ENCODE measurements at regions not wholly inside any gene's neighbourhood (a gene's known extent, or its start where the extent isn't known, plus 50 kb on each side); places are given as distances from the start of the nearest gene placed in this dataset.
"Not testable (repeated sequence)": the region's sequence is repeated elsewhere in the genome, so short reads cannot be mapped to it uniquely, and the experiment has no call there.

DNA sequence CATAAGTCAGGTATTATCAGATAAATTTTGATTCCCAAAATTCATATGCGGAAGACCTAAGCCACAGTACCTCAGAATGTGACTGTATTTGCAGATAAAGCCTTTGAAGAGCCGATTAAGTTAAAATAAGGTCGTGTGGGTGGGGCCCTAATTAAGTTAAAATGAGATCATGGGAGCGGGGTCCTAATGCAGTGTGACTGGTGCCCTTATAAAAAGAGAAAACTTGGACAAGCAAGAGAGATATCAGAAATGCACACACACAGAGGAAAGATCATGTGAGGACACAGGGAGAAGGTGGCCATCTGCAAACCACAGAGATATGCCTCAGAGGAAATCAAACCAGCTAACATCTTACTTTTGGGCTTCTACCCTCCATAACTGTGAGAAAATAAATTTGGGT lies 236.1 kb downstream of the FBXO8 start:
- no peak overlapping the region for H3K4me3 ChIP-seq (ENCODE audit: control insufficient read depth, low read depth, low read length)
- no peak for DNase-seq (ENCODE audit: low read depth)
- TF ChIP-seq, protein P1, sequence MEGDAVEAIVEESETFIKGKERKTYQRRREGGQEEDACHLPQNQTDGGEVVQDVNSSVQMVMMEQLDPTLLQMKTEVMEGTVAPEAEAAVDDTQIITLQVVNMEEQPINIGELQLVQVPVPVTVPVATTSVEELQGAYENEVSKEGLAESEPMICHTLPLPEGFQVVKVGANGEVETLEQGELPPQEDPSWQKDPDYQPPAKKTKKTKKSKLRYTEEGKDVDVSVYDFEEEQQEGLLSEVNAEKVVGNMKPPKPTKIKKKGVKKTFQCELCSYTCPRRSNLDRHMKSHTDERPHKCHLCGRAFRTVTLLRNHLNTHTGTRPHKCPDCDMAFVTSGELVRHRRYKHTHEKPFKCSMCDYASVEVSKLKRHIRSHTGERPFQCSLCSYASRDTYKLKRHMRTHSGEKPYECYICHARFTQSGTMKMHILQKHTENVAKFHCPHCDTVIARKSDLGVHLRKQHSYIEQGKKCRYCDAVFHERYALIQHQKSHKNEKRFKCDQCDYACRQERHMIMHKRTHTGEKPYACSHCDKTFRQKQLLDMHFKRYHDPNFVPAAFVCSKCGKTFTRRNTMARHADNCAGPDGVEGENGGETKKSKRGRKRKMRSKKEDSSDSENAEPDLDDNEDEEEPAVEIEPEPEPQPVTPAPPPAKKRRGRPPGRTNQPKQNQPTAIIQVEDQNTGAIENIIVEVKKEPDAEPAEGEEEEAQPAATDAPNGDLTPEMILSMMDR (conservative IDR thresholded peaks at IDR 0.05; ENCODE audit: control insufficient read depth, insufficient read depth, low read depth, low read length), result no peak

DNA sequence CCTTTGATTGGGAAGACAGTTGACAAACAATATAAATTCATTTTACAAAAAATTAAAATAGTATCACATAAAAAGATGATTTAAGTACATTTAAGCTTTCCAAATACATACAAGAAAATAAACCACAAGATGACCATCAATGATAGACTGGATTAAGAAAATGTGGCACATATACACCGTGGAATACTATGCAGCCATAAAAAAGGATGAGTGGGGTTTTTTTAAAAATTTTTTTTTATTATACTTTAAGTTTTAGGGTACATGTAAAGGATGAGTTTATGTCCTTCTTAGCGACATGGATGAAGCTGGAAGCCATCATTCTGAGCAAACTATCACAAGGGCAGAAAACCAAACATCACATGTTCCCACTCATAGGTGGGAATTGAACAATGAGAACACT lies 237.6 kb downstream of the FBXO8 start:
- not testable (repeated sequence) for H3K4me3 ChIP-seq (ENCODE audit: control insufficient read depth, low read depth, low read length); DNase-seq (ENCODE audit: low read depth)

DNA sequence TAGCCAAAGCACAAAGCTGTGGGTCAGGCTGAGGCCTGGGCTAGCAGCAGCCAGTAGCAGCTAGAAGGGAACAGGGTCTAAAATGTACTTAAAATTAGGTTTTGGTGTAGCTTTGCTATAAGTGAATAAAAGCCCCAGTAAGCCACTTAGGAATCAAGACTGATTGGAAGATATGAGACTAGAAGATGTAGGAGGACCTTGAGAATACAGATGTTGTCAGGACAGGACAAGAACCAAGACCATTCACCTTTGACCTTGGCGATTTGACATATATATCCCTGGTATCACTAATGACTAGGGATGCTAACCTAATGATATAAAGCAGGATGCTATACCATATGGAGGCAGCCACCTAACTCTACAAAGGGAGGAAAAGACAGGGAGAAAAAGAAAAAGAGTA lies 238.1 kb downstream of the FBXO8 start:
- H3K4me3 ChIP-seq (ENCODE audit: control insufficient read depth, low read depth, low read length), result no peak overlapping the region
- TF ChIP-seq, protein P1 (conservative IDR thresholded peaks at IDR 0.05; ENCODE audit: control insufficient read depth, insufficient read depth, low read depth, low read length), result no peak
- no peak for DNase-seq (ENCODE audit: low read depth)

DNA sequence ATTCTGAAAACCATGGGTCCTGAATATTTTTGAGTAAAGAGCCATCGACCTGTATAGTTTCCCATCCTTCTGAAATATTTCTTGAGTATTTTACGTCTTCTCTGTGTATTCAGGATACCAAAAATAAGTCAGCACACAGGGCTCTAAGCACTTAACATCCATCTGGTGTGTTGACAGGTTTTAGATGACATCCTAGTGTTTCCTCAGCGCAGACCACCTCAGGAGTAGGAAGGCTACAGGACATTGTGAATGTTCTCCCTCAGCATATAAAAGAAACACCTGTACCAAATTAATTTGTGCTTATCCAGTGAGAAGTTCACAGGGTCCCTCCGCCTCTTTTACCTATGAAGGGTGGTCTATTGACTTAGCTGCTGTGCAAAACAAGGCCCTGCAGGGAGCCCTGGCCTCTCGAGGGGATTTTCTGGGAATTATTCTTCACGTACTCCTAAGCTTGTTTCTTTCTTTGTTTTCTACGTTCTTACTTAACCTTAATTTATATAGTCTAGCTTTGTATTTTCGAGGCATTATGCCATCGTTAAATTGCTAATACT lies 241.8 kb downstream of the FBXO8 start:
- DNase-seq (ENCODE audit: low read depth), result no peak
- TF ChIP-seq, protein P1 (conservative IDR thresholded peaks at IDR 0.05; ENCODE audit: control insufficient read depth, insufficient read depth, low read depth, low read length), result no peak
- no peak overlapping the region for H3K4me3 ChIP-seq (ENCODE audit: control insufficient read depth, low read depth, low read length)

DNA sequence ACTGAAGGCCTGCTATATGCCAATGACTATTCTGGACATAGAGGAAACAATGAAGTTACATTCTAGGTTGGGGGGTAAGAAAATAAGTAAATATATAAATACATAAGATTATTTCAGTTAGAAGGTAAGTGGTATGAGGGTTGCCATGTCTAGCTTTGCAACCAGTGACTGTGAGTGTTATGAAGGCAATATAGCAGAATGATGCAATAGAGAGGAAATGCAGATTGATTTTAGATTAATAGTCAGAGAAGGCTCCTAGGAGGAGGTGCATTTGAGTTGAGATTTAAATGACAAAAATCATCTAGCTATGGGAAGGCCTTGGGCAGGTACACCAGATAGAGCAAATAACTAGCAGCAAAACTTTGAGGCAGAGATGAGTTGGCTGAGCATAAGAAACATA lies 243.2 kb downstream of the FBXO8 start:
- H3K4me3 ChIP-seq (ENCODE audit: control insufficient read depth, low read depth, low read length), result no peak overlapping the region
- no peak for DNase-seq (ENCODE audit: low read depth)
- TF ChIP-seq, protein P1 (conservative IDR thresholded peaks at IDR 0.05; ENCODE audit: control insufficient read depth, insufficient read depth, low read depth, low read length), result no peak

DNA sequence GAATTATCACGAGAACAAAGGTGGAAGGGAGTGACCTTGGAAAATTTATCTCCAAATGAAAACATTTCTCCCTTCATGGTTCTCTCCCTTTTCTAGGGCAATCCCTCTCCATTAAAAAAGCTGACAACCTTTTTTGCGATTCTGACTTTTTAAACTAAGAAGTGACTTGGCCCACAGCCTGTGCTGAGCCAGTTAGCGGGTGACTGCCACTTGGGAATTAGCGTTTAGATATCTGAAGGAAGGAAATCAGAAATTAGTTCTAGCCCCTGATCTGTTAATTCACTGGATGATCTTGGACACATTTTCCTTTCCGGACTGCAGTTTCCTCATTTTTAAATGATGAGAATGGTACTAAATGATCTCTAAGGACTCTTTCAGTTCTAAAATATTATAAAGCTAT lies 245.0 kb downstream of the FBXO8 start:
- no peak overlapping the region for H3K4me3 ChIP-seq (ENCODE audit: control insufficient read depth, low read depth, low read length)

DNA sequence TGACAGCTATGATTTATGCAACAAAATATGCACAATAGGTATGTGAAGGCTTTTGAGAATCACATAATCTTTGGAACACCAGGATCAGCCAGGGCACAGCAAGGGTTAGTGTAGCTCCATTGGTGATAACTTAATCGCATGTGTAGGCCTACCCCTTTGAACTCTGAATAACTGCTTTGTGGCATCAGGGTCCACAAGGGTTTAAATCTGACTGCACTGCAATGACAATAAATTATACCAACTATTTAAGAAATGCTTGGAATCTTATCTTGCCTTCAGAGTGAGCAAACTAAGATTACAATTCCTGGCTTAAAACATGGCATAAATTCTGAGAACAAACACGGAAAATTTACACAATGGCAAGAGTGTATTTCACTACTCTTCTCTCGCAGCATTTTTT lies 245.8 kb downstream of the FBXO8 start:
- no peak overlapping the region for H3K4me3 ChIP-seq (ENCODE audit: control insufficient read depth, low read depth, low read length)
- TF ChIP-seq, protein P1 (conservative IDR thresholded peaks at IDR 0.05; ENCODE audit: control insufficient read depth, insufficient read depth, low read depth, low read length), result no peak
- no peak for DNase-seq (ENCODE audit: low read depth)

More for the DNA sequence above, 245.0 kb downstream of the FBXO8 start:
- TF ChIP-seq, protein P1 (conservative IDR thresholded peaks at IDR 0.05; ENCODE audit: control insufficient read depth, insufficient read depth, low read depth, low read length), result no peak
- DNase-seq (ENCODE audit: low read depth), result no peak
